Left renal cortex interstitium (tissue), 4 donors: ENCODE measurements at regions not wholly inside any gene's neighbourhood (a gene's known extent, or its start where the extent isn't known, plus 50 kb on each side); places are given as distances from the start of the nearest gene placed in this dataset.
"Not testable (repeated sequence)": the region's sequence is repeated elsewhere in the genome, so short reads cannot be mapped to it uniquely, and the experiment has no call there.

Experiments
- DNase-seq, 4 donors: peaks; one replicate each; pipeline ENCODE4 v3.0.0-alpha.2; 2013; ENCODE audit warnings: low read depth in 4 of 4, low spot score in 2 of 4, missing footprints in 1 of 4

DNA sequence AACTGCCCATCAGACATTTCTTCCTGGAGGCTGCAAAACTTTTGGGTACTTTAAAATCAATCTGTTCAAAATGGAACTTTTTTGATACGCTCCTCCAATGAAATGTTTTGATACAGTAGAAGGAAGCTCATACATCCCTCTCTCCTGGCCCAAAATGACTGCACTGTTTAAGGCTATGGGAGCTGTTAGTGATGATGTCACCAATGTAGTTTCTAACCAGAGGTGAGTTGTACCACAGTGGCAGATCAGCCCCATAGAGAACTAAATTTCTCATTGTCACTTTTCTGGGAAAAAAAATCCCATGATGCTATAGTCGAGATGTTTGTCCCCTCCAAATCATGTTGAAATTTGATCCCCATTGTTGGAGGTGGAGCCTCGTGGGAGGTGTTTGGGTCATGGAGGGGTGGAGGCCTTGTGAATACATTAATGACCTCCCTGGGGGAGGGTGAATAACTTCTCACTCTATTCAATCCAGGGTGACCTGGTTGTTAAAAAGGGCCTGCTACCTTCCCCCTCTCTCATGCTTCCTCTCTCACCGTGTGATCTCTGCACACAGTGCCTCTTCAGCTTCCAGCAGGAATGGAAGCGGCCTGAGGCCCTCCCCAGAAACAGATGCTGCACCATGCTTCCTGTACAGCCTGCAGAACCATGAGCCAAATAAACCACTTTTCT is 117.4 kb upstream of the NPAS2 start:
- no peak for DNase-seq

DNA sequence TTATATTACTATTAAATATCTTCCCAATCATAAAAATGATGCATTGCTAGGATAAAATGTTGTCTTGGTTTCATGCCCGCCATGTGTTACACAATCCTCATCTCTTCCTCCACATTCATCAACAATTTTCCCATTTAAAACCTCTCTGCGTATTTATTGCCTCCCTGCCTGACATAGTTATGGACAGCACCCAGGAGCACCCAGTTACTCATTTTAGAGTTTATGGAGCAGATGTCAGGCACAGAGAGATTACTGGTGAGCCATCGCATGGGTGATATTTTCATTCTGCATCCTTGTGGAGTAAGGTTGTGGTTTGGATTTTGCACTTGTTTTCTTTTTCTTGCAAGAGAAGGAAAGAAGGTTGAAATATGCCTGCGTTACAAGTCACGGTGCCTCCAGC is 116.7 kb upstream of the NPAS2 start:
- DNase-seq = no peak

DNA sequence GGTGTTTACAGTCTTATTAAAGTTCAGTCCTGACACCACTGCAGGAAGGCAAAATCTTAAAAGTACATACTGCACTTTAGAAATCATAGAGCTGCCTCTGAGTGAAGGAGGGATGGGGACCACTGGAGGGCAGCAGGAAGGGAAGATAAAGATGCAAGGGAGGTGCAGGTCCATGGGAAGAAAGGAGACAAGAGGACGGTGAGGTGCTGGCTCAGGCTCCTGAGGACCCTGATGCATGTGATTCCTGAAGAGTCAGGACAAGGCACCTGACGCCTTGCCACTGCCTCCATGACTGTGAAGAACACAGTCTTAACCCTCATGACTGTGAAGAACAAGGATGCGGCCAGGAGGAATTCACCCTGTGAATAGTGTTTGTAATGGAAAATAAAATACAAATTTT is 116.2 kb upstream of the NPAS2 start:
- no peak for DNase-seq

DNA sequence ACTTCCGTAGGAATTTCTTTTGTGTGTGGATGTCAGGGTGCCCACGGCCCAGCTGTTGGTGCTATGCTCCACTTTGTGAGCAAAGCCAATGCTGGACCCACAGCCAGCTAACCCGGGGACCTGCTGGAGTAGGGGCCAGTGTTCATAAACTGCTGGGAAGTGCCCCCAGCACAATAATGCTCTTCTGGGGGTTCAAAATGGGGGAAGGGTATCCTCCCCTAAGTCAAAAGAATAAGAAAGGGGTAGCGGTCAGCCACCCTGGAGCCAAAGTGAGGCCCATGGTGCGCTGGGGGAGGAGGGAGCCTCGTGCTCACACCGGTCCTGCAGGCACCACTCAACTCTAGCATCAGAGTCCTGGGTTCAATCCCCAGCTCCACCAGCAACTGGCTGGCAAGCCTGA is 115.8 kb upstream of the NPAS2 start:
- no peak for DNase-seq

DNA sequence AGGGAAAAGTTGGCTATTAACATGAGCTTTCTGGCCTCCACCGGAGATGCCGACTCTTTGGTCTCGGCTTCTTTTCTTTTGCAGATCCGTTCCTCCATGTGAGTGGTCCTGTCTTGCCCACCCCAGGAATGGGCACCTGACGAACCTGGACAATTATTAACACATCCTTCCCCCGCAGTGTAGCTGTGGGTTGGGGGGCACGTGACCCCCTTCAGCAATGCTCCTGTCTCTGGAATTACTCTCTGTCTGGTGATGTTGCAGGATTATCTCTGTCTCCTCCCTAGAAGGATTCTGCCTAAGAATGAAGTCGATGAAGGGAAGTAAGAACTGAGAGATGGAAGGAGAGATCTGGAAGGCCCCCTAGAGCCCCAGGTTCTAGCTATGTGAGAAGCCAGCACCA is 115.2 kb upstream of the NPAS2 start:
- no peak for DNase-seq

DNA sequence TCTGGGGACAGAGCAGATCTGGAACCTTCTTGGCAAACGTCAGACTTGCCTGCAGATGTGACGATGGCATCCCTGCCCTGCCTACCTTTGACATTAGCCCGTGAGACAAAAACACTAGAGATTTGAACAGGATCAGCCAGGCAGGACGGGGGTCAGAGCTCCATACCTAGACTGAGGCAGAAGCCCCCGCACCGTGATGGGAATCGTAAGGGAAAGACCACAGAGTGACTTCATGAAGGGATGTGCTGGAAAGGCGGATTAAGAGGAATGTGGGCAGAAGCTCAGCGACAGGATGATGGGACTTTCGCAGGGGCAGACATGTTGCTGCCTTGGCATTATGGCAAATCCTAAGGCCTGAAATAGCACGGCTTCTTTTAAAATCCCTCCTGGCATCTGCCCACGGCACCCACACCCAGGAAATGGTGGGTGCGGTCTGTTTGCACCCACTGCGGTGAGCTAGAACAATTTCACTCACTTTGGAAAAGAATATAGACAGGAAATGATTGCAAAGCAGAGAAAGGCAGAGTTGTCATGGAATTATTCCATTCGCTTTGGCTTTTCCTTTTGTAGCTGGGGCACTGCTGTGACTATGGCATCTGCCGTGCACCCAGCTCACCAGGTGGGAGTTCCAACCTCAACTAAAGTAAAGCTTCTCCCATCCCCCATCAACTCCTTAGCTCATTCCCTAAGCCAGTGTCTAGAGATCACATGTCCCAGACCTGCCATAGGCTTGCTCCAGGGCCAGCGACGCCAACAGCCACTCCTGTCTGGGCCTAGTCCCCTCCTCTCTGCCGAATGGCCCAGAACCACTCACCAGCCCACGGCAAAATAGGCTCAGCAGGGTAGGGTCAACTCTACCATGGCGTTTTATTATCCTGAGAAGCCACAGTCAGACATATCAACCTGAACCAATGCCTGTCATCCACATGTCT is 112.7 kb upstream of the NPAS2 start:
- no peak for DNase-seq

DNA sequence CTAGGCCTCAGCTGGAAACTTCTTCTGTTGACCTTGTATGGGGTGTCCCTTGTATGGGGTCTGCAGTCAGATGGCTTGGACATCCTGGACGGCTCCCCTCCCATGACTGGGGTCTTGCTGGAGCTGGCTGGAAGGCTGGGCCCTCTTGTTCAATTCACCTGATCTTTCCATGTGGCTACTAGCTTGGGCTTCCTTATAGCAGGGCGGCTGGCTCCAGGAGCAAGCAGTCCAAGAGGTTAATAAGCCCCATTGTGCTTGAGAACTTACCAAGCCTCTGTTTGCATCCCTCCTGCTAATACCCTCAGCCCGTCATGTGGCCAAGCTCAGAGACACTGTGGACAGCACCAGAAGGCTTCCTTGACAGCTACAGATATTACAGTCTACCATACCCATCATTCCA is 111.6 kb upstream of the NPAS2 start:
- no peak for DNase-seq

DNA sequence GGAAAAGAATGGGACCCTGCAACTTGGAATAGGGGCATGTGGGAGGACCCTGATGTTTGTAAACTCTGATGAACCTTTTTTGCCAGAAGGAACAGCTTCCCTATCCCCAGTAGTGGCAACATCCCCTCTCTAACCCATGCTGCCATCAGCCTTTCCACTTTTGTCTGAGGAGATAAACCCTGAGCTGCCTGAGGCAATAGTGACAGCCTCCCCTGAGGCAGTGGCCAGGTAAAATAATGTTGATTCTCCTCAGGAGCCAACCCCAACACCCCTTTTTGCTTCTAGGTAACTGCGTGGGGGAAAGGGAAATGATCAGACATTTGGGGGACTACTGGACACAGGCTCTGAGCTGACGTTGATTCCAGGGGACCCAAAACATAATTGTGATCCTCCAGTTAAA is 106.8 kb upstream of the NPAS2 start:
- no peak for DNase-seq

DNA sequence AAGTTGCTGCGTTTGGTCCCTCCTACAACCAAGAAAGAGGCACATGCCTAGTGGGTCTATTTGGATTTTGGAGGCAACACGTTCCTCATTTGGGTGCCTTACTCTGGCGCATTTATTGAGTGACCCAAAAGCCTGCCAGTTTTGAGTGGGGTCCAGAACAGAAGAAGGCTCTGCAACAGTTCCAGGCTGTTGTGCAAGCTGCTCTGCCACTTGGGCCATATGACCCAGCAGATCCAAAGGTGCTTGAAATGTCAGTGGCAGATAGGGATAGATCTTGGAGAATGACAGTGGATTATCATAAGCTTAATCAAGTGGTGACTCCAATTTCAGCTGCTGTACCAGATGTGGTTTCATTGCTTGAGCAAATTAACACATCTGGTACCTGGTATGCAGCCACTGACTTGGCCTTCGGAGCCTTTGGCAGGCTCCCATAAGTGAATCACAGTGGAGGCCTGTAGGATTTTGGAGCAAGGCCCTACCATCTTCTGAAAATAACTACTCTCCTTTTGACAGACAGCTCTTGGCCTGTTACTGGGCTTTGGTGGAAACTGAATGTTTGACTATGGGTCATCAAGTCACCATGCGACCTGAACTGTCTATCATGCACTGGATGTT is 105.4 kb upstream of the NPAS2 start:
- DNase-seq = not testable (repeated sequence)

DNA sequence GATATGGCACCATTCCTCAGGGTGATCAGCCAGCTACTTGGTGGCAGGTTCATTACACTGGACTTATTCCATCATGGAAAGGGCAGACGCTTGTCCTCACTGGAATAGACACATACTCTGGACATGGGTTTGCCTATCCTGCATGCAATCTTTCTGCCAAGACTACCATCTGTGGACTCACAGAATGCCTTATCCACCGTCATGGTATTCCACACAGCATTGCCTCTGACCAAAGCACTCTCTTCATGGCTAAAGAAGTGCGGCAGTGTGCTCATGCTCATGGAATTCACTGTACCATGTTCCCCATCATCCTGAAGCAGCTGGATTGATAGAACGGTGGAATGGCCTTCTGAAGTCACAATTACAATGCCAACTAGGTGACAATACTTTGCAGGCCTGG is 104.1 kb upstream of the NPAS2 start:
- not testable (repeated sequence) for DNase-seq

DNA sequence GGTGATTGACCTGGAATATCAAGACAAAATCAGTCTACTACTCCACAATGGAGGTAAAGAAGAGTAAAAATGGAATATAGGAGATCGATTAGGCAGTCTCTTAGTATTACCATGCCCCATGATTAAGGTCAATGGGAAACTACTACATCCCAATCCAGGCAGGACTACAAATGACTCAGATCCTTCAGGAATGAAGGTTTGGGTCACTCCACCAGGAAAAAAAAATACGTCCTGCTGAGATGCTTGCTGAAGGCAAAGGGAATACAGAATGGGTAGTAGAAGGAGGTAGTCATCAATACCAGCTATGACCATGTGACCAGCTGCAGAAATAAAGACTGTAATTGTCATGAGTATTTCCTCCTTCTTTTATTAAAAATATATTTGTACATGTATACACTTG is 103.4 kb upstream of the NPAS2 start:
- DNase-seq = no peak

DNA sequence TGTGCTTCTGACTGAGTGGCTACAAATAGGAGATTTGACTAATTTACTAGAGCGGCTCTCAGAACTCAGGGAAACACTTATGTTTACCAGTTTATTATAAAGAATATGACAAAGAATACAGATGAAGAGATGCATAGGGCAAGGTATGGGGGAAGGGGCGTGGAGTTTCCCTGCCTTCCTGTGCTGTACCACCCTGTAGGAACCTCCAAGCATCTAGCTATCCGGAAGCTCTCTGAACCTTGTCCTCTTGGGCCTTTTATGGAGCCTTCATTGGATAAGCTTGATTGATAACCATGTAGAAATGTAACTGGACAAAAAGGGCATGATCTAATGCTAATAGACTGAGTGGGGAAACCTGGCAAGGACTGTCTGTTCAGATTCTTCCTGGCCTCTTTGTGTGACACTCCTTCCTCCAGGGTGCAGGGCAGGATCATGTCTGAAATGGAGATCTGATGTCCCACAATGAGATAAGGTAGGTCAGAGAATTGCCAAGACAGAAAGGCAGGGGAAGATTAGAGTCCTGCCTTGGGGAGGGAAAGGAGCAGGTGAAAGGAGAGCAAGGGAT is 101.8 kb upstream of the NPAS2 start:
- no peak for DNase-seq

DNA sequence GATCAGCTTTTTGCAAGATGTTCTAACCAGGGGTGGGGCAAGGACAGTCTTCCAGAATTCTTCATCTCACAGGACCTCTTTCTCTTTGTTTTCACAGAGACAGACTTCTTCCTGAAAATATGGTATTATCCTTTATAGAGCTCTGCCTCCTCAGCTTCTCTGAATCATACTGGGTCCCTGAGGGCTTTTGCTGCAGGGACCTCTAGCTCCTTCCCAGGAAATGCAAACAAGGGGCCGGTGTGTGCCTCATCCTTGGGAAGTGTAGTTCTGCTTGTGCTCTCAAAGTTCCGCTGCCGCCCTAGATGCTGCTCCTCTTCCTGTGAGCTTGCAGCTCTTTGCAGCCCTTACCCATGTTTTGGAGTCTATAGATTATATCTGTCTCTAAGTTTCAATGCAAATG is 99.5 kb upstream of the NPAS2 start:
- no peak for DNase-seq

DNA sequence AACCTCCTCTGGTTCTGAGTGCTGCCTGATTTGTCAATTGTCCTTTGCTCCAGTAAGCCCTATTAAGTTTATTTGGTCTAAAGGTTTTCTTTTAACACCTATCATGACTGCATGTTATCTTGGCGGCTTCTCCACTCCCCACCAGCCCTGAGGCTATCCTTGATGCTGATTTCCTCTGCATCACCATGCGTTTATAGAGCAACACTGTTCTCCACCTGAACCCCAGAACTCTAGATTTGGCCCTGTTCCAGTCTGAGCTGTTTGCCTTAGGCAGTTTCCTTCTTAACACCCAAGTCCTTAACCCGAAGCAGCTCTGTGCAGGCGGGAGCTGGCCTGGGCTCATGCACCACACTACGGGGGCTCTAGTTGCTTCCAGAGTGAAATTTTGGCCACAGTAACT is 98.2 kb upstream of the NPAS2 start:
- no peak for DNase-seq

DNA sequence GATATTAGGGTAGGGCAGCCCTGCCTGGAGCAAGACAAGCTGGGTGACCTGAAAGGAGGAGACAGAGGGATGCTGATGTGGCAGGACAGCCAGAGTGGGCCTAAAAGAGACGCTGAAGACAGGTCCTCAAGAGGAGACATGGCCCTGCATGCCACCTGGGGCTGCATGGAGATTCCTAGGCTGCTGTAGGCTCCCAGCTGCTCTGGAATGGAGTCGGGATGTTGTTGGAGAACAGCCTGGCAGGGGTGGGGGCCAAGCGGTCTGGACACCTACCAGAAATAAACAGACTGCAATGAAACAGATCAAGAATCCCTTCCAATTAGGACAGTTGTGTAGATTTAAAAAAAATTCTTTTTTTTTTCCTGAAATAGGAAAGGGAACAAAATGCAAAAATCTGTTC is 97.8 kb upstream of the NPAS2 start:
- no peak for DNase-seq

DNA sequence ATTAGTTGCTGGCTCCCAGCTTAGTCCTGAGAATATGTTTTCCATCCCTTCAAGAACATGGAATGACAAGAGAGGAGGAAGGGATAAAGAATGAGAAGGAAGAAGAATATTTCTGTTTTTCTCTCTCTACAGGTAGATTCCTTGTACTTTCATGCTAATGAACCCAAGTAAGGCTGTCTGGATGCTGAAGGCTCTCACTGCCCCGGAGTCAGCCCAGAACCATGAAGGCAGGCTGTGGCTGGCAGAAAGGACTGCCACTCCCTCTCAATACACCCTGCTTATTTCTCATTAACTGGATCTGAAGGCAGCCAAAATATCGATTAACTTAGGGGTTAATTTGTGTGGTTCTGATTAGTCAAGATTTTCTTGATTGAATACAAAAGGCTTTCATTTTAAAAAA is 93.1 kb upstream of the NPAS2 start:
- no peak for DNase-seq

DNA sequence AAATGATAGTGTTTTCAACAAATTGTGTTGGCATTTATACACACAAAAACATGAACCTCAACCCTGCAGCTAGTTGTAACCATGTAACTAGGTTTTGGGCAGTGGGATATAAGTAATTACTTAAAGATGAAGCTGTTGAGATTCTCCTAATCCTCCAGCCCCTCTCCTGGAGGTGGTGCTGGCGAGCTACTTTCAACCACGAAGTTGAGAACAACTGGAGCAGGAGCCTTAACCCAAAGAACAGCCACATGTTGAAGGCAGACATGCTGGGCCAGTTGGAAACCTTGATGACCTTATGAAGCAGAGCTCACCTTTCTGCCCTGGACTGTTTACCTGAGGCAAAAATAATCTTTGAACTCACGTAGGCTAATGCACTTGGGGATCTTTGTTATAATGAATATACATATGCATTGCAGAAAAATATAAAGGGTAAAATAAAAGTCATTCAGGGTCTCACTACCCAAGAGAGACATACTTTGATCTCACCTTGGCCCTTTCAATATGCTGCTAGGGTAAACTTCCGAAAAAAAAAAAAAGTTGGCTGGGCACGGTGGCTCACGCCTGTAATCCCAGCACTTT is 89.6 kb upstream of the NPAS2 start:
- no peak for DNase-seq

DNA sequence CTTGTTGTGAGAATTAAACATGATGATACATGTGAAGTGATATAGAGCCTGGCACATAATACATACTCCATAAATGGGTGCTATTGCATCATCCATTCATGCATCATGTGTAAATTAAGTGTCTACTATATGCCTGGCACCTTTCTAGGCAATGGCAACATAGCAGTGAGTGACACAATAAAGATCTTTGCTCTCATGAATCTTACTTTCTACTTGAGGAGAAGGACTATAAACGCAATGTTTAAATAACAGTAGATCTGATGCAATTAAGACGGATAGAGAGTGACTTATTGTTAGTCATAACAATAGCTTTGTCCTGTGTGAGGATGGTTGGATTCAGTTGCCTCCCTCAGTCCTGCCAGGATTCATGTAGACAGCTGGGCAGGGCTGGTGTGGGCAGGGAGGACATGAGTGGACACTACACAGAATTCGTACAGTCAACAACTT is 88.4 kb upstream of the NPAS2 start:
- DNase-seq = no peak

DNA sequence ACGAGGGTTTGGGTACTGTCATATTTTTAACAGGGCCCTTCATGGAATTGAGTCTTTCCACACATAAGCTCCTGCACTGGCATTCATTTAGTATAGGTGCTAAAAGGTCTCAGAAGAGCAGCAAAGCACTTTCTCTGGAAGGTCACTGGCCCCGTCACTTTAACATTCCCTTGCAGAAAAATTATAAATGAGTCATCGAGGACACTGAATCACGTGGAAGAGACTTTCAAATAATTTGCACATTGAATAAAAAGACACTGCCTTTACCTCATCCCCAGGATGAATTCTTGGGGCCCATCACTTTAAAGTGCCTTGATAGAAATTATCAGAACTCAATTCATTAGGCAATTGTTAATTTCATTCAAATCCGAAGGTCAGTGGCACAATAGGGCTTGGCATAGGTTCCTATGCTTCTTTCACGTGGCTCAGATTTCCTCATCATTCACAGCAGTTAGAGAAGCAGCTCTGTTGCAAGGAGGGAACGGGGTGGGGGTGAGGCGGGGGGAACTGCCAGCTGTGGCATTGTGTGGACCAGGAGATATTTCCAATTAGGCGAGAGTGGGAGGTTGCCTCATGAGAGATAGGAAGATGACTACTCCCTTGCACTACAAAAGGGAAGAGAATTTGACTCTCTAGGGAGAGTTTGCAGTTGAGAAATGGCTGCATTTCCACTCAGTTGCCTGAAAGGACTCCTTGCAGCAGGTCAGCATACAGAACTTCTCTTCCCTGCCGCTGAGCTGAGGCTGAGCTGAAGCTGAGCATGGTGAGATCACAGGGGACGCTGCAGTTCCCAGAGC is 86.3 kb upstream of the NPAS2 start:
- DNase-seq = no peak
